HG03378 (cell line): ENCODE measurements at regions not wholly inside any gene's neighbourhood (a gene's known extent, or its start where the extent isn't known, plus 50 kb on each side); places are given as distances from the start of the nearest gene placed in this dataset.

Experiments used
- ATAC-seq: cut with Tn5 transposase; IDR thresholded peaks from one replicate; pipeline ENCODE4 v1.9.1; 2021; ENCODE audit warnings: mild to moderate bottlenecking, moderate library complexity; ENCODE audit not compliant: unreplicated experiment

GRCh38 chr1:82931006-82931405 lies 1067.9 kb downstream of the TTLL7 start:
- ATAC-seq = no peak

GRCh38 chr1:82927753-82928152 lies 1071.2 kb downstream of the TTLL7 start:
- ATAC-seq = no peak

- no peak for ATAC-seq
These were observed 1074.3 kb downstream of the TTLL7 start for GRCh38 chr1:82924666-82925065.

GRCh38 chr1:82923931-82924330 lies 1075.0 kb downstream of the TTLL7 start:
- ATAC-seq = no peak

GRCh38 chr1:82921759-82922158 lies 1077.2 kb downstream of the TTLL7 start:
- ATAC-seq = no peak

- ATAC-seq = no peak
These were observed 1078.3 kb downstream of the TTLL7 start for GRCh38 chr1:82920418-82921248.

GRCh38 chr1:82919837-82920236 lies 1079.1 kb downstream of the TTLL7 start:
- ATAC-seq = no peak

- ATAC-seq = no peak
These were observed 1091.6 kb downstream of the TTLL7 start for GRCh38 chr1:82907313-82907712.

- no peak for ATAC-seq
These were observed 1095.3 kb downstream of the TTLL7 start for GRCh38 chr1:82903626-82904025.

GRCh38 chr1:82901561-82901960 lies 1097.4 kb downstream of the TTLL7 start:
- no peak for ATAC-seq

- ATAC-seq = no peak
These were observed 1097.8 kb downstream of the TTLL7 start for GRCh38 chr1:82901118-82901517.

- no peak for ATAC-seq
These were observed 1098.3 kb downstream of the ADGRL2 start for GRCh38 chr1:82899017-82899416.

GRCh38 chr1:82897549-82897948 lies 1096.8 kb downstream of the ADGRL2 start:
- ATAC-seq = no peak

GRCh38 chr1:82896036-82896435 lies 1095.3 kb downstream of the ADGRL2 start:
- ATAC-seq = no peak

- no peak for ATAC-seq
These were observed 1093.9 kb downstream of the ADGRL2 start for GRCh38 chr1:82894635-82895034.

GRCh38 chr1:82893712-82894470 lies 1093.2 kb downstream of the ADGRL2 start:
- no peak for ATAC-seq

GRCh38 chr1:82880506-82880905 lies 1079.8 kb downstream of the ADGRL2 start:
- no peak for ATAC-seq

- no peak for ATAC-seq
These were observed 1079.1 kb downstream of the ADGRL2 start for GRCh38 chr1:82879701-82880305.

GRCh38 chr1:82875170-82875569 lies 1074.4 kb downstream of the ADGRL2 start:
- no peak for ATAC-seq

- ATAC-seq = no peak
These were observed 1073.3 kb downstream of the ADGRL2 start for GRCh38 chr1:82874041-82874440.

GRCh38 chr1:82870332-82870731 lies 1069.6 kb downstream of the ADGRL2 start:
- ATAC-seq = no peak

- no peak for ATAC-seq
These were observed 1067.0 kb downstream of the ADGRL2 start for GRCh38 chr1:82867781-82868180.
